Erythroblast (primary cell): ENCODE measurements at regions not wholly inside any gene's neighbourhood (a gene's known extent, or its start where the extent isn't known, plus 50 kb on each side); places are given as distances from the start of the nearest gene placed in this dataset.

Source experiments
- GATA1 ChIP-seq: IDR thresholded peaks from 2 replicates; pipeline ENCODE4 v1.6.1; 2011; ENCODE audit warnings: low read depth, mild to moderate bottlenecking, control low read depth, low read length, moderate library complexity
- POLR2A ChIP-seq: IDR thresholded peaks from 2 replicates; pipeline ENCODE4 v1.6.1; 2011; ENCODE audit warnings: mild to moderate bottlenecking, low read length

DNA sequence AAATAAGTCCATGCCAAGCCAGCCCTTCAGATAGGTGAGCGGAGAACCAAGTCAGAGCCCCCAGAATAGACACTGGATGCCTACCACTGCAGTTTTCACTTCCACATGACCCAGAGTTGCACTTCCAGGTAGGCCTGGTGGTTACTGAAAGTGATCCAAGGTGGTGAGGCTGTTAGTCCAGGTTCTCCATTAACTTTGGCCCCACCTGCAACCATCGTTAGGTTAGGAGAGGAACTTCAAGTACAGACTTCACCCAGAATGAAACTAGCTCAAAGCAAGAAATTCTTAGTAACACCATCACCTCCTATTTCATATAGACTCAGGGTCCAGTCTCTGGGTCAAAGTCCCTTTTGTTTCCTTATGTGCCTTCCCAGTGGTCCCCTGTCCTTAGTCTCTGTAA is 293.1 kb upstream of the ID2 start:
- no peak for TF ChIP-seq POLR2A
- no peak for TF ChIP-seq GATA1
